Colonic mucosa (tissue), 4 donors: ENCODE measurements at regions not wholly inside any gene's neighbourhood (a gene's known extent, or its start where the extent isn't known, plus 50 kb on each side); places are given as distances from the start of the nearest gene placed in this dataset.

ENCODE experiments used
- DNase-seq: peaks from one replicate; pipeline ENCODE4 v3.0.0-alpha.2; 2020
- H3K27ac ChIP-seq: fragments of 200-600 bp; one replicate; pipeline ENCODE4 v1.8.0; 2021
- H3K27me3 ChIP-seq: fragments of 200-600 bp; one replicate; pipeline ENCODE4 v1.8.0; 2021
- H3K36me3 ChIP-seq: fragments of 200-600 bp; one replicate; pipeline ENCODE4 v1.8.0; 2021
- H3K4me1 ChIP-seq: fragments of 200-600 bp; one replicate; pipeline ENCODE4 v1.8.0; 2021; ENCODE audit warnings: mild to moderate bottlenecking
- H3K4me3 ChIP-seq: fragments of 200-600 bp; one replicate; pipeline ENCODE4 v1.8.0; 2021
- H3K9ac ChIP-seq, 2 donors: one replicate each; pipeline ENCODE4 v1.7.0; 2013; ENCODE audit warnings: control low read depth in 2 of 2, low read depth in 2 of 2, low read length in 2 of 2
- H3K9me3 ChIP-seq: fragments of 200-600 bp; one replicate; pipeline ENCODE4 v1.8.0; 2021
- CTCF ChIP-seq: fragments of 200-600 bp; IDR thresholded peaks from one replicate; pipeline ENCODE4 v1.8.0; 2022; ENCODE audit warnings: antibody characterized with exemption, mild to moderate bottlenecking
- intact Hi-C: fragments of 100-400 bp; cut with DNase I; formaldehyde crosslinking; loops from one replicate; pipeline ENCODE4 v1.14.1; 2022
- donor health status: healthy.
- donor health status: DM: no; HTN: no; CAD: no.
- donor health status: DM: no; HTN: no; CAD: no.

- Histone ChIP-seq H3K27me3 (no peaks in the 10 kb centered on the region), H3K9me3 (no peaks in the 10 kb centered on the region), H3K4me1 (no peaks in the 10 kb centered on the region), H3K4me3 (no peak overlapping the region), H3K36me3 (no peaks in the 10 kb centered on the region), H3K9ac (no peak overlapping the region), H3K27ac (no peak overlapping the region)
- intact Hi-C loops, result no loop called here
- TF ChIP-seq CTCF, result no peak
- DNase-seq, result no peak
Measured at GRCh38 chr9:118148990-118149389, 444.8 kb downstream of the TLR4 start.

- no peak for TF ChIP-seq CTCF
- no peak overlapping the region for H3K4me3 ChIP-seq
- intact Hi-C loops, result no loop called here
Measured at GRCh38 chr9:118156846-118157245, 452.6 kb downstream of the TLR4 start.

GRCh38 chr9:118162716-118163115, 458.5 kb downstream of the TLR4 start:
- no peaks in the 10 kb centered on the region for H3K4me1 ChIP-seq
- no peak for DNase-seq
- H3K4me3 ChIP-seq, result no peak overlapping the region
- no peak overlapping the region for H3K27ac ChIP-seq
- no peak for TF ChIP-seq CTCF
- H3K27me3 ChIP-seq, result no peaks in the 10 kb centered on the region
- intact Hi-C loops, result no loop called here
- H3K9me3 ChIP-seq, result no peaks in the 10 kb centered on the region
- H3K9ac ChIP-seq, result no peak overlapping the region
- H3K36me3 ChIP-seq, result no peaks in the 10 kb centered on the region

More at GRCh38 chr9:118156846-118157245, 452.6 kb downstream of the TLR4 start:
- Histone ChIP-seq H3K36me3 (no peaks in the 10 kb centered on the region), H3K27me3 (no peaks in the 10 kb centered on the region), H3K9ac (no peak overlapping the region), H3K4me1 (no peaks in the 10 kb centered on the region), H3K27ac (no peak overlapping the region), H3K9me3 (no peaks in the 10 kb centered on the region)
- no peak for DNase-seq

GRCh38 chr9:118163751-118164150, 459.5 kb downstream of the TLR4 start:
- intact Hi-C loops, result no loop called here
- Histone ChIP-seq H3K4me3 (no peak overlapping the region), H3K36me3 (no peaks in the 10 kb centered on the region), H3K27me3 (no peaks in the 10 kb centered on the region), H3K27ac (no peak overlapping the region), H3K9ac (no peak overlapping the region), H3K9me3 (no peaks in the 10 kb centered on the region), H3K4me1 (no peaks in the 10 kb centered on the region)
- DNase-seq, result no peak
- no peak for TF ChIP-seq CTCF

GRCh38 chr9:118165451-118165850, 461.2 kb downstream of the TLR4 start:
- Histone ChIP-seq H3K27me3 (no peaks in the 10 kb centered on the region), H3K4me1 (no peaks in the 10 kb centered on the region), H3K4me3 (no peak overlapping the region)

More at GRCh38 chr9:118165451-118165850, 461.2 kb downstream of the TLR4 start:
- intact Hi-C loops, result loop anchor here (5.0 kb wide), 1 partner anchor 1122 kb away; no protein-coding TSS in a partner anchor
- Histone ChIP-seq H3K9me3 (no peaks in the 10 kb centered on the region), H3K36me3 (no peaks in the 10 kb centered on the region), H3K27ac (no peak overlapping the region), H3K9ac (no peak overlapping the region)
- TF ChIP-seq CTCF, result no peak
- DNase-seq, result no peak
